ENCODE measurements at regions not wholly inside any gene's neighbourhood (a gene's known extent, or its start where the extent isn't known, plus 50 kb on each side); places are given as distances from the start of the nearest gene placed in this dataset.

DNA sequence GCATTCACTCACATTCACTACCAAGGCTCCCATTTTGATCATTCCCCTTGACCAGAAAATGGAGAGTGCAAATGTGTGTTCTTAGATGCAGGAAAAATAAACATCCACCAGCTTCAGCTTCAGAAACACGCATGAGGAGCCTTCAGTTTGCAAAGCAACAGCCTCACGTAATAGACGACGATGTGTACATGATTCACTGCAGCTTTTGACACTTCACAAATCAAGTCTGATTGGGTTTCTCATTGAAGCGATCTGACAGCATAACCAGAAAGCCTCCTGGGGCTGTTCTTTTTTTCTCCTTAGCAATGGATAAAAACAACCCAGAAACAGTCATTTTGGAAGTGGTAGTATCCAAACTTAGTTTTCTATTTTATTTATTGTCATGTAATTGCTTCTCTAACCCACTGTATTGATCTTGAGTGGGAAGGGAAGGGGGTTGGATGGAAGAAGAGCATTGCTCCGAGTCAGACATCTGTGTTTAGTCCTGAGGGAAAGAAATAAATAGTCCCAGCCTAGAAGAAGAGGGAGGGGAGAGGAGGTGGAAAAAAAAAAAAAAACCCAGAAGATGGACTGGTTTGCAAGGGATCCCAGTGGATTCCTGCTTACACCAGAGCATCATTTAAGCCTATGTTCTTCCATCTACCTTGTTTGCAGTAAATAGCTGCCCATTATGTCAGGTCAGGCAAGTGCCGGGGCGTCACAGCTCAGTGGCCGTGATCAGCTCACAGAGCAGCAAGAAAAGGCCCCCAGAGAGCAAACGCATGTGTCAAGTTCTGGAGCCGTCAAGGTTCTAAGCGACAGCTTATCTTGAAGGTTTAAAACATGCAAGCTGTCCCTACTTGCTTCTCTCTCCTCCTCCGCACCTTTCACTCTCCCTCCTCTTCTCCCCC is 190.2 kb upstream of the SNX2 start:
- H3K4me3 ChIP-seq (replicated peaks in 1 of 3; ENCODE audit: insufficient read depth in 1 of 3, low read depth in 1 of 3, low read length in 3 of 3): no peak overlapping the region
- no peaks in the 10 kb centered on the region for H3K36me3 ChIP-seq (ENCODE audit: control insufficient read depth in 2 of 2, extremely low read depth in 1 of 2, insufficient read depth in 2 of 2, low read length in 2 of 2)
- intact Hi-C loops (cut with micrococcal nuclease) (no loop called here), dilution Hi-C loops (cut with MboI; ENCODE audit: extremely low pct_ligation_motif_present, low sequenced_read_pairs) (no loop called here)
- DNase-seq (ENCODE audit: low read depth, low spot score) (no peak), FAIRE-seq (no peak)
- H3K9me1 ChIP-seq (replicated peaks; ENCODE audit: control insufficient read depth, extremely low read depth, insufficient read depth, low read length): no peaks in the 10 kb centered on the region
- ChIA-PET POLR2A (no interaction called here), CTCF (no interaction called here)
- H2AFZ ChIP-seq (ENCODE audit: low read depth, low read length): no peak overlapping the region
- H3K27me3 ChIP-seq (ENCODE audit: control insufficient read depth in 2 of 2, insufficient read depth in 2 of 2, low read length in 2 of 2): peaks cover 0 to 1% of the 10 kb centered on the region in 2 experiments
- H3K4me1 ChIP-seq (ENCODE audit: control insufficient read depth, extremely low read depth, insufficient read depth, low read length): no peaks in the 10 kb centered on the region
- no peaks in the 10 kb centered on the region for H3K9me3 ChIP-seq (replicated peaks; ENCODE audit: control insufficient read depth, insufficient read depth, low read length)
- no peaks in the 10 kb centered on the region for H3K79me2 ChIP-seq (ENCODE audit: control insufficient read depth, insufficient read depth, low read length)
- H3K9ac ChIP-seq (replicated peaks; ENCODE audit: extremely low read depth, insufficient read depth, low read length): no peak overlapping the region
- H3K4me2 ChIP-seq (ENCODE audit: insufficient read depth, low read length): no peak overlapping the region
- BruUV-seq (replicated peaks): no TSS peak
- TF ChIP-seq JUN (IDR thresholded peaks at IDR 0.05; ENCODE audit: borderline replicate concordance, insufficient read depth, insufficient read length, low read depth) (no peak), POLR2AphosphoS5 (IDR thresholded peaks at IDR 0.05; ENCODE audit: insufficient read depth, low read depth, low read length) (no peak), MYC (IDR thresholded peaks at IDR 0.05; ENCODE audit: low read depth, low read length) (no peak), CTCF (IDR thresholded peaks at IDR 0.05; ENCODE audit: extremely low read depth in 1 of 2, insufficient read depth in 1 of 2, low read depth in 1 of 2, low read length in 2 of 2) (no peak), EZH2 (IDR thresholded peaks at IDR 0.05; ENCODE audit: borderline replicate concordance, low read depth, low read length, severe bottlenecking) (no peak), GATA2 (IDR thresholded peaks at IDR 0.05; ENCODE audit: insufficient read depth, insufficient read length, low read depth, low read length) (no peak)
- no peaks in the 10 kb centered on the region for H4K20me1 ChIP-seq (replicated peaks; ENCODE audit: control insufficient read depth, extremely low read depth, insufficient read depth, low read length)
- H3K27ac ChIP-seq (ENCODE audit: insufficient read depth, low read depth, low read length): no peak overlapping the region
